ENCODE measurements at regions not wholly inside any gene's neighbourhood (a gene's known extent, or its start where the extent isn't known, plus 50 kb on each side); places are given as distances from the start of the nearest gene placed in this dataset.
"Not testable (repeated sequence)": the region's sequence is repeated elsewhere in the genome, so short reads cannot be mapped to it uniquely, and the experiment has no call there.

GRCh38 chr4:132479543-132479942 lies 669.6 kb upstream of the PCDH10 start:
- Histone ChIP-seq H3K4me1 (no peaks in the 10 kb centered on the region), H3K4me3 (no peak overlapping the region), H3K27ac (replicated peaks) (no peak overlapping the region), H3K36me3 (no peaks in the 10 kb centered on the region), H3K27me3 (ENCODE audit: low read depth) (no peaks in the 10 kb centered on the region), H3K9me3 (replicated peaks) (no peaks in the 10 kb centered on the region)
- intact Hi-C loops (cut with micrococcal nuclease), result no loop called here
- DNase-seq, result no peak
- no peak for TF ChIP-seq CTCF (IDR thresholded peaks at IDR 0.05; ENCODE audit: borderline replicate concordance)

GRCh38 chr4:132488555-132488954 lies 660.5 kb upstream of the PCDH10 start:
- Histone ChIP-seq H3K4me3 (no peak overlapping the region), H3K4me1 (no peaks in the 10 kb centered on the region), H3K27me3 (ENCODE audit: low read depth) (no peaks in the 10 kb centered on the region), H3K27ac (replicated peaks) (no peak overlapping the region), H3K9me3 (replicated peaks) (peaks cover 38% of the 10 kb centered on the region), H3K36me3 (no peaks in the 10 kb centered on the region)
- intact Hi-C loops (cut with micrococcal nuclease), result no loop called here
- no peak for TF ChIP-seq CTCF (IDR thresholded peaks at IDR 0.05; ENCODE audit: borderline replicate concordance)
- no peak for DNase-seq

GRCh38 chr4:132493476-132493875 lies 655.6 kb upstream of the PCDH10 start:
- no peak for TF ChIP-seq CTCF (IDR thresholded peaks at IDR 0.05; ENCODE audit: borderline replicate concordance)
- DNase-seq, result no peak
- peaks cover 18% of the 10 kb centered on the region for H3K9me3 ChIP-seq (replicated peaks)
- H3K36me3 ChIP-seq, result no peaks in the 10 kb centered on the region
- H3K4me1 ChIP-seq, result no peaks in the 10 kb centered on the region
- H3K4me3 ChIP-seq, result no peak overlapping the region
- intact Hi-C loops (cut with micrococcal nuclease), result no loop called here
- no peaks in the 10 kb centered on the region for H3K27me3 ChIP-seq (ENCODE audit: low read depth)
- no peak overlapping the region for H3K27ac ChIP-seq (replicated peaks)

- intact Hi-C loops (cut with micrococcal nuclease); H3K9me3 ChIP-seq (replicated peaks); H3K27me3 ChIP-seq (ENCODE audit: low read depth); H3K27ac ChIP-seq (replicated peaks); H3K36me3 ChIP-seq; DNase-seq; H3K4me1 ChIP-seq; H3K4me3 ChIP-seq: not testable (repeated sequence)
These were observed 653.8 kb upstream of the PCDH10 start for GRCh38 chr4:132495267-132495812.

- TF ChIP-seq CTCF (IDR thresholded peaks at IDR 0.05; ENCODE audit: borderline replicate concordance), result no peak
- Histone ChIP-seq H3K27me3 (ENCODE audit: low read depth) (no peaks in the 10 kb centered on the region), H3K36me3 (no peaks in the 10 kb centered on the region), H3K27ac (replicated peaks) (no peak overlapping the region), H3K4me1 (no peaks in the 10 kb centered on the region), H3K9me3 (replicated peaks) (no peaks in the 10 kb centered on the region), H3K4me3 (no peak overlapping the region)
- no peak for DNase-seq
- intact Hi-C loops (cut with micrococcal nuclease), result no loop called here
These were observed 650.9 kb upstream of the PCDH10 start for GRCh38 chr4:132498215-132498614.

- DNase-seq, result no peak
- Histone ChIP-seq H3K27ac (replicated peaks) (no peak overlapping the region), H3K9me3 (replicated peaks) (no peaks in the 10 kb centered on the region), H3K4me3 (no peak overlapping the region), H3K4me1 (no peaks in the 10 kb centered on the region), H3K36me3 (no peaks in the 10 kb centered on the region), H3K27me3 (ENCODE audit: low read depth) (no peaks in the 10 kb centered on the region)
- intact Hi-C loops (cut with micrococcal nuclease), result no loop called here
- TF ChIP-seq CTCF (IDR thresholded peaks at IDR 0.05; ENCODE audit: borderline replicate concordance), result no peak
These were observed 647.0 kb upstream of the PCDH10 start for GRCh38 chr4:132502096-132502552.

All from left ventricle myocardium inferior (tissue), 1 donor.